Left ventricle myocardium inferior (tissue), 1 donor: ENCODE measurements at regions not wholly inside any gene's neighbourhood (a gene's known extent, or its start where the extent isn't known, plus 50 kb on each side); places are given as distances from the start of the nearest gene placed in this dataset.

ENCODE experiments used
- DNase-seq: peaks from one replicate; pipeline ENCODE4 v3.0.0-alpha.2; 2020
- H3K27ac ChIP-seq: fragments of 200-600 bp; replicated peaks from 2 replicates; pipeline ENCODE4 v1.8.0; 2021
- H3K27me3 ChIP-seq: fragments of 200-600 bp; 2 replicates; pipeline ENCODE4 v1.8.0; 2021; ENCODE audit warnings: low read depth
- H3K36me3 ChIP-seq: fragments of 200-600 bp; 2 replicates; pipeline ENCODE4 v1.8.0; 2021
- H3K4me1 ChIP-seq: fragments of 200-600 bp; 2 replicates; pipeline ENCODE4 v1.8.0; 2021
- H3K4me3 ChIP-seq: fragments of 200-600 bp; 2 replicates; pipeline ENCODE4 v1.8.0; 2021; ENCODE audit warnings: mild to moderate bottlenecking, moderate library complexity
- H3K9me3 ChIP-seq: fragments of 200-600 bp; replicated peaks from 2 replicates; pipeline ENCODE4 v1.8.0; 2021
- CTCF ChIP-seq: fragments of 200-600 bp; IDR thresholded peaks from 2 replicates; pipeline ENCODE4 v1.8.0; 2021; ENCODE audit warnings: antibody characterized with exemption, mild to moderate bottlenecking, borderline replicate concordance
- intact Hi-C: fragments of 100-400 bp; cut with micrococcal nuclease; formaldehyde crosslinking; loops from one replicate; pipeline ENCODE4 v1.11.0; 2022
- donor health status: DM: no; HTN: yes; CAD: no; lungs with severe emphysema.

GRCh38 chr2:181241366-181241765 is 215.8 kb upstream of the ITGA4 start:
- H3K27me3 ChIP-seq, result no peaks in the 10 kb centered on the region
- H3K9me3 ChIP-seq, result no peaks in the 10 kb centered on the region
- H3K27ac ChIP-seq, result no peak overlapping the region
- no peak for TF ChIP-seq CTCF
- no peak for DNase-seq
- intact Hi-C loops, result no loop called here
- H3K4me1 ChIP-seq, result no peaks in the 10 kb centered on the region
- no peak overlapping the region for H3K4me3 ChIP-seq
- H3K36me3 ChIP-seq, result no peaks in the 10 kb centered on the region

- peaks cover under 1% of the 10 kb centered on the region for H3K27me3 ChIP-seq
- no peaks in the 10 kb centered on the region for H3K9me3 ChIP-seq
- DNase-seq, result no peak
- H3K4me3 ChIP-seq, result no peak overlapping the region
- intact Hi-C loops, result no loop called here
- no peaks in the 10 kb centered on the region for H3K4me1 ChIP-seq
- TF ChIP-seq CTCF, result no peak
- no peaks in the 10 kb centered on the region for H3K36me3 ChIP-seq
- H3K27ac ChIP-seq, result no peak overlapping the region
These were observed 215.4 kb upstream of the ITGA4 start for GRCh38 chr2:181241797-181242196.

- Histone ChIP-seq H3K36me3 (no peaks in the 10 kb centered on the region), H3K4me3 (no peak overlapping the region), H3K27ac (no peak overlapping the region), H3K27me3 (peaks cover 2% of the 10 kb centered on the region), H3K4me1 (no peaks in the 10 kb centered on the region), H3K9me3 (no peaks in the 10 kb centered on the region)
- no peak for DNase-seq
- no peak for TF ChIP-seq CTCF
- intact Hi-C loops, result no loop called here
These were observed 214.9 kb upstream of the ITGA4 start for GRCh38 chr2:181242262-181242661.

- no peak for DNase-seq
- H3K27ac ChIP-seq, result no peak overlapping the region
- TF ChIP-seq CTCF, result no peak
- no peaks in the 10 kb centered on the region for H3K36me3 ChIP-seq
- H3K27me3 ChIP-seq, result peaks cover 2% of the 10 kb centered on the region
- no peak overlapping the region for H3K4me3 ChIP-seq
- no peaks in the 10 kb centered on the region for H3K9me3 ChIP-seq
- intact Hi-C loops, result no loop called here
- no peaks in the 10 kb centered on the region for H3K4me1 ChIP-seq
These were observed 213.9 kb upstream of the ITGA4 start for GRCh38 chr2:181243319-181243718.

GRCh38 chr2:181250691-181251090 is 206.5 kb upstream of the ITGA4 start:
- intact Hi-C loops, result no loop called here

More at GRCh38 chr2:181250691-181251090, 206.5 kb upstream of the ITGA4 start:
- no peaks in the 10 kb centered on the region for H3K4me1 ChIP-seq
- no peak for DNase-seq
- no peak overlapping the region for H3K27ac ChIP-seq
- TF ChIP-seq CTCF, result no peak
- H3K9me3 ChIP-seq, result no peaks in the 10 kb centered on the region
- H3K4me3 ChIP-seq, result no peak overlapping the region
- no peaks in the 10 kb centered on the region for H3K36me3 ChIP-seq
- peaks cover 2% of the 10 kb centered on the region for H3K27me3 ChIP-seq
